Esophagus squamous epithelium (tissue), 4 donors: ENCODE measurements at regions not wholly inside any gene's neighbourhood (a gene's known extent, or its start where the extent isn't known, plus 50 kb on each side); places are given as distances from the start of the nearest gene placed in this dataset.

Source experiments
- POLR2A ChIP-seq, 4 donors: fragments of 450-650 bp; IDR thresholded peaks; one replicate each; pipeline ENCODE4 v1.6.1; 2017; ENCODE audit warnings: antibody characterized with exemption in 4 of 4, mild to moderate bottlenecking in 4 of 4, moderate library complexity in 3 of 4
- TF ChIP-seq, protein P1 (sequence below), 6 experiments: fragments of 450-650 bp in 4 of 6; fragments of 200-600 bp in 2 of 6; sonication (generic) in 2 of 6; IDR thresholded peaks; one replicate each; pipeline ENCODE4 v1.5.1; 2016 to 2019; ENCODE audit warnings: antibody characterized with exemption in 6 of 6, mild to moderate bottlenecking in 4 of 6, moderate library complexity in 4 of 6

DNA sequence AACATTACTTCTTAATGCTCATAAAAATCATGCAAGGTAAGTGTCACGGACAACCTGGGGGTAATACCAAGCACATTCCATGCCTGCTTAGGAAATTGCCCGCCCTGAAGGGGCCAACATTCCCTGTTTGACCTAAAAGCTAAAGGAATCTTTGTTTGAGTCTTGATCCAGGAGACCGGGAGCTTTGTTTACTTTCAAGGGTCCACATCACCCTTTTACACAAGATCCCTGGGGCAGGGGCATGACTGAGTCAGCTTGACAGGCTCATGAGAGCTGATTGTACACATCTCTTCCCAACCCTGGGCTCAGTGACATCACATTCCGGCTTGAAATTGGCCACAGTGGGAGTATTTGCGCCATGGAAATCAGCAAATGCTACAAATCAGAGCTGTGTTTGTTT lies 248.1 kb upstream of the HABP2 start:
- TF ChIP-seq, protein P1, sequence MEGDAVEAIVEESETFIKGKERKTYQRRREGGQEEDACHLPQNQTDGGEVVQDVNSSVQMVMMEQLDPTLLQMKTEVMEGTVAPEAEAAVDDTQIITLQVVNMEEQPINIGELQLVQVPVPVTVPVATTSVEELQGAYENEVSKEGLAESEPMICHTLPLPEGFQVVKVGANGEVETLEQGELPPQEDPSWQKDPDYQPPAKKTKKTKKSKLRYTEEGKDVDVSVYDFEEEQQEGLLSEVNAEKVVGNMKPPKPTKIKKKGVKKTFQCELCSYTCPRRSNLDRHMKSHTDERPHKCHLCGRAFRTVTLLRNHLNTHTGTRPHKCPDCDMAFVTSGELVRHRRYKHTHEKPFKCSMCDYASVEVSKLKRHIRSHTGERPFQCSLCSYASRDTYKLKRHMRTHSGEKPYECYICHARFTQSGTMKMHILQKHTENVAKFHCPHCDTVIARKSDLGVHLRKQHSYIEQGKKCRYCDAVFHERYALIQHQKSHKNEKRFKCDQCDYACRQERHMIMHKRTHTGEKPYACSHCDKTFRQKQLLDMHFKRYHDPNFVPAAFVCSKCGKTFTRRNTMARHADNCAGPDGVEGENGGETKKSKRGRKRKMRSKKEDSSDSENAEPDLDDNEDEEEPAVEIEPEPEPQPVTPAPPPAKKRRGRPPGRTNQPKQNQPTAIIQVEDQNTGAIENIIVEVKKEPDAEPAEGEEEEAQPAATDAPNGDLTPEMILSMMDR (IDR thresholded peaks at IDR 0.05), result no peak
- no peak for TF ChIP-seq POLR2A (IDR thresholded peaks at IDR 0.05)
